Activated CD8-positive, alpha-beta memory T cell treated with anti-CD3 and anti-CD28 coated beads for 1 hour (primary cell): ENCODE measurements at regions not wholly inside any gene's neighbourhood (a gene's known extent, or its start where the extent isn't known, plus 50 kb on each side); places are given as distances from the start of the nearest gene placed in this dataset.

ENCODE experiments used
- DNase-seq, 2 donors: peaks; one replicate each; pipeline ENCODE4 v3.0.0-alpha.2; 2020; ENCODE audit warnings: low read depth in 1 of 2; ENCODE audit errors: extremely low read depth in 1 of 2

GRCh38 chr4:14582677-14583076, 419.6 kb upstream of the CPEB2 start:
- DNase-seq: no peak

GRCh38 chr4:14583331-14583730, 418.9 kb upstream of the CPEB2 start:
- no peak for DNase-seq

GRCh38 chr4:14583752-14584151, 418.5 kb upstream of the CPEB2 start:
- no peak for DNase-seq

GRCh38 chr4:14592950-14593349, 409.3 kb upstream of the CPEB2 start:
- no peak for DNase-seq

GRCh38 chr4:14596028-14596427, 406.3 kb upstream of the CPEB2 start:
- DNase-seq: no peak

GRCh38 chr4:14596437-14596836, 405.8 kb upstream of the CPEB2 start:
- no peak for DNase-seq

GRCh38 chr4:14596904-14597303, 405.4 kb upstream of the CPEB2 start:
- no peak for DNase-seq

GRCh38 chr4:14602206-14602605, 400.1 kb upstream of the CPEB2 start:
- DNase-seq: no peak

- no peak for DNase-seq
Observed at GRCh38 chr4:14607001-14607400, 395.3 kb upstream of the CPEB2 start.

GRCh38 chr4:14607578-14607977, 394.7 kb upstream of the CPEB2 start:
- no peak for DNase-seq

GRCh38 chr4:14608630-14609029, 393.7 kb upstream of the CPEB2 start:
- DNase-seq: no peak

GRCh38 chr4:14614840-14615239, 387.4 kb upstream of the CPEB2 start:
- no peak for DNase-seq

GRCh38 chr4:14615671-14616070, 386.6 kb upstream of the CPEB2 start:
- DNase-seq: no peak

- no peak for DNase-seq
Observed at GRCh38 chr4:14620567-14621141, 381.6 kb upstream of the CPEB2 start.

- no peak for DNase-seq
Observed at GRCh38 chr4:14621731-14622463, 380.4 kb upstream of the CPEB2 start.

- DNase-seq: no peak
Observed at GRCh38 chr4:14627038-14627437, 375.2 kb upstream of the CPEB2 start.

GRCh38 chr4:14631806-14632440, 370.4 kb upstream of the CPEB2 start:
- DNase-seq: no peak

- DNase-seq: no peak
Observed at GRCh38 chr4:14636563-14636962, 365.7 kb upstream of the CPEB2 start.

GRCh38 chr4:14640476-14640875, 361.8 kb upstream of the CPEB2 start:
- DNase-seq: no peak

- no peak for DNase-seq
Observed at GRCh38 chr4:14641871-14642270, 360.4 kb upstream of the CPEB2 start.

- DNase-seq: no peak
Observed at GRCh38 chr4:14644580-14645282, 357.6 kb upstream of the CPEB2 start.

- DNase-seq: no peak
Observed at GRCh38 chr4:14646831-14647230, 355.4 kb upstream of the CPEB2 start.
